Neural progenitor cell (in vitro differentiated cells): ENCODE measurements at regions not wholly inside any gene's neighbourhood (a gene's known extent, or its start where the extent isn't known, plus 50 kb on each side); places are given as distances from the start of the nearest gene placed in this dataset.

Source experiments
- DNase-seq: peaks from one replicate; pipeline ENCODE4 v3.0.0-alpha.2; 2016; ENCODE audit warnings: low spot score
- H2AFZ ChIP-seq: fragments of 200-600 bp; sonication (generic); replicated peaks from 2 replicates; pipeline ENCODE4 v1.6.1; 2016; ENCODE audit warnings: antibody characterized with exemption
- H3F3A ChIP-seq: fragments of 200-600 bp; sonication (generic); 2 replicates; pipeline ENCODE4 v1.6.1; 2016; ENCODE audit warnings: antibody characterized with exemption, low read depth
- H3K27ac ChIP-seq: fragments of 200-600 bp; sonication (generic); 2 replicates; pipeline ENCODE4 v1.5.1; 2016; ENCODE audit warnings: mild to moderate bottlenecking
- H3K27me3 ChIP-seq: fragments of 200-600 bp; sonication (generic); 2 replicates; pipeline ENCODE4 v1.6.1; 2016; ENCODE audit warnings: mild to moderate bottlenecking, moderate library complexity
- H3K36me3 ChIP-seq: fragments of 200-600 bp; sonication (generic); 2 replicates; pipeline ENCODE4 v1.5.1; 2016
- H3K4me1 ChIP-seq: fragments of 200-600 bp; sonication (generic); 2 replicates; pipeline ENCODE4 v1.6.1; 2016; ENCODE audit warnings: mixed run types
- H3K4me2 ChIP-seq: fragments of 200-600 bp; sonication (generic); 2 replicates; pipeline ENCODE4 v1.6.1; 2016
- H3K4me3 ChIP-seq: fragments of 200-600 bp; sonication (generic); 2 replicates; pipeline ENCODE4 v1.5.1; 2016
- H3K79me2 ChIP-seq: fragments of 200-600 bp; sonication (generic); 2 replicates; pipeline ENCODE4 v1.6.1; 2016; ENCODE audit warnings: low read depth
- H3K9ac ChIP-seq: fragments of 200-600 bp; sonication (generic); 2 replicates; pipeline ENCODE4 v1.6.1; 2016
- H3K9me3 ChIP-seq: fragments of 200-600 bp; sonication (generic); 2 replicates; pipeline ENCODE4 v1.5.1; 2016; ENCODE audit warnings: low read depth
- H4K20me1 ChIP-seq: fragments of 200-600 bp; sonication (generic); 2 replicates; pipeline ENCODE4 v1.6.1; 2016; ENCODE audit warnings: low read depth
- H3K27ac Mint-ChIP-seq: 3 replicates; pipeline ENCODE4 v1.8.0; 2021; ENCODE audit warnings: mixed read lengths
- H3K27me3 Mint-ChIP-seq: 2 replicates; pipeline ENCODE4 v1.8.0; 2022; ENCODE audit warnings: low read depth, mild to moderate bottlenecking, inconsistent platforms, moderate library complexity, mixed read lengths; ENCODE audit not compliant: insufficient read depth
- H3K36me3 Mint-ChIP-seq: 3 replicates; pipeline ENCODE4 v1.8.0; 2021; ENCODE audit warnings: mixed read lengths
- H3K4me1 Mint-ChIP-seq: 3 replicates; pipeline ENCODE4 v1.8.0; 2021; ENCODE audit warnings: mixed read lengths
- H3K4me3 Mint-ChIP-seq: 3 replicates; pipeline ENCODE4 v1.8.0; 2021; ENCODE audit warnings: mild to moderate bottlenecking, moderate library complexity, mixed read lengths
- H3K9me3 Mint-ChIP-seq: 3 replicates; pipeline ENCODE4 v1.8.0; 2020; ENCODE audit warnings: mixed read lengths
- CTCF ChIP-seq: fragments of 200-600 bp; sonication (generic); IDR thresholded peaks from 2 replicates; pipeline ENCODE4 v1.5.1; 2017; ENCODE audit warnings: antibody characterized with exemption, mild to moderate bottlenecking
- EZH2 ChIP-seq: fragments of 200-600 bp; sonication (generic); IDR thresholded peaks from 2 replicates; pipeline ENCODE4 v1.6.1; 2017; ENCODE audit warnings: antibody characterized with exemption, mild to moderate bottlenecking, moderate library complexity
- EZH2phosphoT487 ChIP-seq: fragments of 200-600 bp; sonication (generic); IDR thresholded peaks from 2 replicates; pipeline ENCODE4 v1.6.1; 2017; ENCODE audit warnings: antibody characterized with exemption

- no peaks in the 10 kb centered on the region for H3K79me2 ChIP-seq
- no peaks in the 10 kb centered on the region for H3K27me3 ChIP-seq
- no peak for DNase-seq
- no peak overlapping the region for H3K9ac ChIP-seq
- no peaks in the 10 kb centered on the region for H3F3A ChIP-seq
- Mint-ChIP-seq H3K27me3 (no peaks in the 10 kb centered on the region), H3K4me3 (no peak overlapping the region), H3K27ac (no peak overlapping the region), H3K36me3 (no peaks in the 10 kb centered on the region), H3K9me3 (no peaks in the 10 kb centered on the region), H3K4me1 (no peaks in the 10 kb centered on the region)
- no peaks in the 10 kb centered on the region for H3K4me1 ChIP-seq
- TF ChIP-seq EZH2 = no peak
- TF ChIP-seq EZH2phosphoT487 = no peak
- no peak for TF ChIP-seq CTCF
- no peaks in the 10 kb centered on the region for H3K9me3 ChIP-seq
- no peak overlapping the region for H3K4me3 ChIP-seq
- H3K4me2 ChIP-seq = no peak overlapping the region
- no peaks in the 10 kb centered on the region for H4K20me1 ChIP-seq
- no peak overlapping the region for H2AFZ ChIP-seq
- no peaks in the 10 kb centered on the region for H3K36me3 ChIP-seq
- no peak overlapping the region for H3K27ac ChIP-seq
Measured at GRCh38 chr10:89829262-89829886, 128.0 kb downstream of the KIF20B start.

- no peaks in the 10 kb centered on the region for H4K20me1 ChIP-seq
- no peak overlapping the region for H2AFZ ChIP-seq
- no peak overlapping the region for H3K4me3 ChIP-seq
- no peaks in the 10 kb centered on the region for H3K27me3 ChIP-seq
- no peak overlapping the region for H3K4me2 ChIP-seq
- TF ChIP-seq EZH2 = no peak
- TF ChIP-seq EZH2phosphoT487 = no peak
- no peak for TF ChIP-seq CTCF
- no peaks in the 10 kb centered on the region for H3K9me3 ChIP-seq
- Mint-ChIP-seq H3K27ac (no peak overlapping the region), H3K36me3 (no peaks in the 10 kb centered on the region), H3K9me3 (no peaks in the 10 kb centered on the region), H3K4me3 (no peak overlapping the region), H3K27me3 (no peaks in the 10 kb centered on the region), H3K4me1 (no peaks in the 10 kb centered on the region)
- H3K4me1 ChIP-seq = no peaks in the 10 kb centered on the region
- H3K27ac ChIP-seq = no peak overlapping the region
- DNase-seq = no peak
- H3K79me2 ChIP-seq = no peaks in the 10 kb centered on the region
- H3K36me3 ChIP-seq = no peaks in the 10 kb centered on the region
- H3F3A ChIP-seq = no peaks in the 10 kb centered on the region
- H3K9ac ChIP-seq = no peak overlapping the region
Measured at GRCh38 chr10:89829887-89830269, 128.5 kb downstream of the KIF20B start.

GRCh38 chr10:89830624-89831023 is 129.2 kb downstream of the KIF20B start:
- no peak overlapping the region for H3K4me2 ChIP-seq
- no peak overlapping the region for H3K4me3 ChIP-seq
- Mint-ChIP-seq H3K4me1 (no peaks in the 10 kb centered on the region), H3K27ac (no peak overlapping the region), H3K27me3 (no peaks in the 10 kb centered on the region), H3K4me3 (no peak overlapping the region), H3K9me3 (no peaks in the 10 kb centered on the region), H3K36me3 (no peaks in the 10 kb centered on the region)
- H3K79me2 ChIP-seq = no peaks in the 10 kb centered on the region
- TF ChIP-seq CTCF (no peak), EZH2 (no peak), EZH2phosphoT487 (no peak)
- no peak overlapping the region for H3K9ac ChIP-seq
- H3K27ac ChIP-seq = no peak overlapping the region
- no peaks in the 10 kb centered on the region for H3F3A ChIP-seq
- no peaks in the 10 kb centered on the region for H3K27me3 ChIP-seq
- H4K20me1 ChIP-seq = no peaks in the 10 kb centered on the region
- H3K9me3 ChIP-seq = no peaks in the 10 kb centered on the region
- no peaks in the 10 kb centered on the region for H3K36me3 ChIP-seq
- DNase-seq = no peak
- no peak overlapping the region for H2AFZ ChIP-seq
- no peaks in the 10 kb centered on the region for H3K4me1 ChIP-seq
